T-helper 22 cell (primary cell): ENCODE measurements at regions not wholly inside any gene's neighbourhood (a gene's known extent, or its start where the extent isn't known, plus 50 kb on each side); places are given as distances from the start of the nearest gene placed in this dataset.

Experiments
- DNase-seq: peaks from one replicate; pipeline ENCODE4 v3.0.0-alpha.2; 2020; ENCODE audit warnings: low read depth

GRCh38 chr14:75371297-75371696 lies 56.5 kb upstream of the JDP2 start:
- no peak for DNase-seq

GRCh38 chr14:75372260-75372659 lies 55.6 kb upstream of the JDP2 start:
- DNase-seq: no peak

GRCh38 chr14:75373133-75373532 lies 54.7 kb upstream of the JDP2 start:
- no peak for DNase-seq

GRCh38 chr14:75373616-75374015 lies 54.2 kb upstream of the JDP2 start:
- DNase-seq: no peak

- no peak for DNase-seq
These were observed 52.9 kb upstream of the JDP2 start for GRCh38 chr14:75374911-75375310.

GRCh38 chr14:75375983-75376382 lies 51.8 kb upstream of the JDP2 start:
- DNase-seq: no peak
